NCI-H2107 treated with DMSO at 0.1 percent for 48 hours (cell line): ENCODE measurements at regions not wholly inside any gene's neighbourhood (a gene's known extent, or its start where the extent isn't known, plus 50 kb on each side); places are given as distances from the start of the nearest gene placed in this dataset.
"Not testable (repeated sequence)": the region's sequence is repeated elsewhere in the genome, so short reads cannot be mapped to it uniquely, and the experiment has no call there.

Experiments
- DNase-seq: peaks from one replicate; lab custom pipeline; 2025; ENCODE audit not compliant: unreplicated experiment; lab: John Stamatoyannopoulos, UW

- no peak for DNase-seq
Observed at GRCh38 chr7:15057272-15057671, 154.7 kb upstream of the DGKB start.

GRCh38 chr7:15054304-15054703 lies 151.8 kb upstream of the DGKB start:
- not testable (repeated sequence) for DNase-seq

- DNase-seq = no peak
Observed at GRCh38 chr7:15049157-15049556, 146.6 kb upstream of the DGKB start.

- no peak for DNase-seq
Observed at GRCh38 chr7:15046861-15047260, 144.3 kb upstream of the DGKB start.

- DNase-seq = no peak
Observed at GRCh38 chr7:15043931-15044330, 141.4 kb upstream of the DGKB start.

- DNase-seq = no peak
Observed at GRCh38 chr7:15042285-15043065, 139.9 kb upstream of the DGKB start.

GRCh38 chr7:15041226-15041625 lies 138.7 kb upstream of the DGKB start:
- no peak for DNase-seq

- no peak for DNase-seq
Observed at GRCh38 chr7:15035814-15036213, 133.3 kb upstream of the DGKB start.

- DNase-seq = no peak
Observed at GRCh38 chr7:15033039-15033438, 130.5 kb upstream of the DGKB start.

GRCh38 chr7:15018981-15019380 lies 116.4 kb upstream of the DGKB start:
- DNase-seq = no peak

GRCh38 chr7:15016766-15017165 lies 114.2 kb upstream of the DGKB start:
- no peak for DNase-seq

GRCh38 chr7:15016315-15016667 lies 113.7 kb upstream of the DGKB start:
- no peak for DNase-seq

- peak; percentile 95 for DNase-seq
Observed at GRCh38 chr7:15015545-15016314, 113.2 kb upstream of the DGKB start.

- DNase-seq = no peak
Observed at GRCh38 chr7:15012135-15012534, 109.6 kb upstream of the DGKB start.

- DNase-seq = no peak
Observed at GRCh38 chr7:15011289-15011688, 108.7 kb upstream of the DGKB start.

- peak; percentile 27 for DNase-seq
Observed at GRCh38 chr7:15007507-15007906, 105.0 kb upstream of the DGKB start.

- DNase-seq = no peak
Observed at GRCh38 chr7:15005672-15006071, 103.1 kb upstream of the DGKB start.

- DNase-seq = no peak
Observed at GRCh38 chr7:15000157-15000556, 97.6 kb upstream of the DGKB start.

- no peak for DNase-seq
Observed at GRCh38 chr7:14999331-14999730, 96.8 kb upstream of the DGKB start.

GRCh38 chr7:14995774-14996173 lies 93.2 kb upstream of the DGKB start:
- DNase-seq = no peak

- DNase-seq = no peak
Observed at GRCh38 chr7:14988941-14989340, 86.4 kb upstream of the DGKB start.

- no peak for DNase-seq
Observed at GRCh38 chr7:14978687-14979086, 76.1 kb upstream of the DGKB start.

- DNase-seq = no peak
Observed at GRCh38 chr7:14974688-14975087, 72.1 kb upstream of the DGKB start.
